Adrenal gland (tissue), 9 donors: ENCODE measurements at regions not wholly inside any gene's neighbourhood (a gene's known extent, or its start where the extent isn't known, plus 50 kb on each side); places are given as distances from the start of the nearest gene placed in this dataset.

ENCODE experiments used
- DNase-seq, 7 donors: peaks; one replicate each; pipeline ENCODE4 v3.0.0-alpha.2; 2019 to 2020
- H3K27ac ChIP-seq, 5 donors: fragments of 200-600 bp; sonication (generic) in 4 of 5; 1 replicate in 3 of 5; 2 replicates in 2 of 5; pipeline versions ENCODE4 v1.5.1 to v1.8.0; 2016 to 2020; ENCODE audit warnings: mild to moderate bottlenecking in 1 of 5
- H3K27me3 ChIP-seq: fragments of 200-600 bp; 2 replicates; pipeline ENCODE4 v1.8.0; 2021
- H3K36me3 ChIP-seq, 2 donors: fragments of 200-600 bp; replicated peaks in 1 of 2; 1 replicate in 1 of 2; 2 replicates in 1 of 2; pipeline versions ENCODE4 v1.5.1 to v1.8.0; 2018 to 2022
- H3K4me1 ChIP-seq, 2 donors: fragments of 200-600 bp; replicated peaks in 1 of 2; 1 replicate in 1 of 2; 2 replicates in 1 of 2; pipeline versions ENCODE4 v1.5.1 to v1.8.0; 2018 to 2021
- H3K4me3 ChIP-seq, 4 donors: fragments of 200-600 bp; sonication (generic) in 3 of 4; one replicate each; pipeline ENCODE4 v1.5.1; 2016 to 2018
- H3K9me3 ChIP-seq, 3 donors: fragments of 200-600 bp; sonication (generic) in 1 of 3; replicated peaks in 1 of 3; 1 replicate in 2 of 3; 2 replicates in 1 of 3; pipeline versions ENCODE4 v1.5.1 to v1.8.0; 2016 to 2021
- POLR2A ChIP-seq, 2 donors: fragments of 450-650 bp; IDR thresholded peaks; one replicate each; pipeline ENCODE4 v1.6.1; 2017; ENCODE audit warnings: antibody characterized with exemption in 2 of 2, mild to moderate bottlenecking in 2 of 2, moderate library complexity in 1 of 2
- WGBS, 4 donors: extraction: QIAGEN DNeasy Blood & Tissue Kit in 2 of 4; methylation state at CpG; one replicate each; pipeline versions ENCODE4 v1.1.5 to v1.1.7; 2013 to 2017; 5-methylcytosine and 5-hydroxymethylcytosine counted together
- intact Hi-C, 2 donors: fragments of 100-400 bp; cut with DNase I; formaldehyde crosslinking; loops; one replicate each; pipeline versions ENCODE4 v1.14.1 to v1.15.0; 2022 to 2023
- TF ChIP-seq, protein P1 (sequence below), 6 experiments: fragments of 450-650 bp in 4 of 6; fragments of 200-600 bp in 2 of 6; sonication (generic) in 1 of 6; IDR thresholded peaks; 1 replicate in 5 of 6; 2 replicates in 1 of 6; pipeline versions ENCODE4 v1.5.1 to v1.8.0; 2016 to 2021; ENCODE audit warnings: antibody characterized with exemption in 6 of 6, mild to moderate bottlenecking in 2 of 6, moderate library complexity in 1 of 6
- donor health status: healthy with polysubstance abuse.
- donor health status: Bipolar disorder and iron deficiency.
- donor health status: DM: yes; HTN: yes; CAD: no.
- donor health status: DM: no; HTN: no; CAD: no.
- donor health status: DM: no; HTN: no; CAD: no.

DNA sequence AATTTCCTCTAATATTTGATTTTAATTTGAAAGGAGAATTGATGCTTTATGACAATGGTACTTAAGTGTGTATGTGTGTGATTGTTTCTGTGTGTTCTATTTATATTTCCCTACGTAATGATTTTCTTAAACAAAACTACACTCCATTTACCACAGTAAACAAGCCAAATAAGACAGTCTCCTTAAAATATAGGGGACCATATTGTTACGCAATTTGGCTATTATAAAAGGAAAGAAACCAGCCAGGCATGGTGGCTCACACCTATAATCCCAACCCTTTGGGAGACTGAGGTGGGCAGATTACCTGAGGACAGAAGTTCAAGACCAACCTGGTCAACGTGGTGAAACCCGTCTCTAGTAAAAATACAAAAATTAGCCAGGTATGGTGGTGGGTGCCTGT is 1134.1 kb downstream of the CDH8 start:
- H3K4me1 ChIP-seq: no peaks in the 10 kb centered on the region
- 81 to 93% (median 83%) methylated on average over 4 of the region's 4 CpGs for WGBS, 4 donors
- DNase-seq: no peak
- H3K4me3 ChIP-seq: no peak overlapping the region
- no peaks in the 10 kb centered on the region for H3K9me3 ChIP-seq
- no peaks in the 10 kb centered on the region for H3K36me3 ChIP-seq
- no peaks in the 10 kb centered on the region for H3K27me3 ChIP-seq
- no peak overlapping the region for H3K27ac ChIP-seq
- no peak for TF ChIP-seq POLR2A (IDR thresholded peaks at IDR 0.05)
- TF ChIP-seq, protein P1, sequence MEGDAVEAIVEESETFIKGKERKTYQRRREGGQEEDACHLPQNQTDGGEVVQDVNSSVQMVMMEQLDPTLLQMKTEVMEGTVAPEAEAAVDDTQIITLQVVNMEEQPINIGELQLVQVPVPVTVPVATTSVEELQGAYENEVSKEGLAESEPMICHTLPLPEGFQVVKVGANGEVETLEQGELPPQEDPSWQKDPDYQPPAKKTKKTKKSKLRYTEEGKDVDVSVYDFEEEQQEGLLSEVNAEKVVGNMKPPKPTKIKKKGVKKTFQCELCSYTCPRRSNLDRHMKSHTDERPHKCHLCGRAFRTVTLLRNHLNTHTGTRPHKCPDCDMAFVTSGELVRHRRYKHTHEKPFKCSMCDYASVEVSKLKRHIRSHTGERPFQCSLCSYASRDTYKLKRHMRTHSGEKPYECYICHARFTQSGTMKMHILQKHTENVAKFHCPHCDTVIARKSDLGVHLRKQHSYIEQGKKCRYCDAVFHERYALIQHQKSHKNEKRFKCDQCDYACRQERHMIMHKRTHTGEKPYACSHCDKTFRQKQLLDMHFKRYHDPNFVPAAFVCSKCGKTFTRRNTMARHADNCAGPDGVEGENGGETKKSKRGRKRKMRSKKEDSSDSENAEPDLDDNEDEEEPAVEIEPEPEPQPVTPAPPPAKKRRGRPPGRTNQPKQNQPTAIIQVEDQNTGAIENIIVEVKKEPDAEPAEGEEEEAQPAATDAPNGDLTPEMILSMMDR (IDR thresholded peaks at IDR 0.05): no peak
- intact Hi-C loops: no loop called here

DNA sequence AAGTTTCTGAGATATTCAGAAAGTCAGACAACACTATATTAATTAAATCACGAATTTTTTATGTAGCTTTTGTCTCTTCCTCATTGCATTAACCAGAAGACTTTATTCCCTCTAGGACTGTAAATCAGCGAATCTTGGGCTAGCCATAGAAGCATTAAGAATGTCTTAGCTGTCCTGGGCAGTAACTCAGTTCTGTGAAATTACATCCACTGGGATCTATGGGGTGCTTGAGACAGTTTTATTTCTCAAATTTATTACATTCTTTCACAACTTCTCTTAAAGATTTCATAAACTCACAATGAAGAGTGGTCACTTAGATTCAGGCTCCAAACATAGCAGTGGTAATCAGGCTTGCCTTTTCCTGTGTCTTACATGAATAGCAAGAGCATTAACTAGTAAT is 1153.4 kb downstream of the CDH8 start:
- TF ChIP-seq, protein P1 (IDR thresholded peaks at IDR 0.05): no peak
- no peak for TF ChIP-seq POLR2A (IDR thresholded peaks at IDR 0.05)
- no peaks in the 10 kb centered on the region for H3K27me3 ChIP-seq
- H3K4me3 ChIP-seq: no peak overlapping the region
- 51 to 65% (median 56%) methylated on average over 2 of the region's 2 CpGs for WGBS, 4 donors
- no peak overlapping the region for H3K27ac ChIP-seq
- H3K4me1 ChIP-seq: no peaks in the 10 kb centered on the region
- intact Hi-C loops: no loop called here
- no peaks in the 10 kb centered on the region for H3K36me3 ChIP-seq
- no peaks in the 10 kb centered on the region for H3K9me3 ChIP-seq
- DNase-seq: no peak

DNA sequence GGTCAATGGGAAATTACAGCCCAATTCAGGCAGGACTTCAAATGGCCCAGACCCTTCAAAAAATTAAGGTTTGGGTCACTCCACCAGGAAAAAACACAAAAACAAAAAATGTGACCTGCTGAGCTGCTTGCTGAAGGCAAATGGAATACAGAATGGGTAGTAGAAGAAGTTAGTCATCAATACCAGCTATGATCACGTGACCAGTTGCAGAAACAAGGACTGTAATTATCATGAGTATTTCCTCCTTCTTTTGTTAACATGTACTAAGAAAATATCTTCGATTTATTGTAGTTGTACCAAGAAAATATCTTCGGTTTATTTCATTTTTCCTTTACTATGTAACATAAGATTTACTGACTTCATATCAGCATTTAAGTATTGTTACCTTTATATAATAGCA is 1183.6 kb downstream of the CDH8 start:
- no peaks in the 10 kb centered on the region for H3K27me3 ChIP-seq
- H3K4me1 ChIP-seq: no peaks in the 10 kb centered on the region
- no peak overlapping the region for H3K4me3 ChIP-seq
- H3K27ac ChIP-seq: no peak overlapping the region
- H3K9me3 ChIP-seq: no peaks in the 10 kb centered on the region
- H3K36me3 ChIP-seq: no peaks in the 10 kb centered on the region
- TF ChIP-seq, protein P1 (IDR thresholded peaks at IDR 0.05): no peak
- no peak for TF ChIP-seq POLR2A (IDR thresholded peaks at IDR 0.05)
- intact Hi-C loops: no loop called here
- 69 to 79% (median 74%) methylated on average over 3 of the region's 3 CpGs for WGBS, 4 donors
- no peak for DNase-seq

DNA sequence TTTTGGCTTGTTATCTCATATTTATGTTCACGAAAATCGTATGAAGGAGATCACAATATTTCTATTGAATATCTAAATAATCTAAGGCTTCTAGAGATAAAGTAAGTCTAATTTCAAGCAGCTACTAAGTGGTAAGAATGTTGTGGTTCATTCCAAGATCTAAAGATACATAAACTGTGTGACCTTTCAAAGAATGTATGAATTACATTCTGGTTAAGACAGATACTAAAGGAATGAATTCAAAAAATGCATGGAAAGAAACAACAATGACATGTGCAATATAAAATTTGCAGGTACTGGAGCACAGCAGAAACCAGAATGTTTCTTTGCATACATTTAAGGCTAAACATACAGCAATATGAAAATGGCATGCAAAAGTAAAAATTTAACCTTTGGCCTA is 1214.6 kb downstream of the CDH8 start:
- intact Hi-C loops: no loop called here
- Histone ChIP-seq H3K4me3 (no peak overlapping the region), H3K27ac (no peak overlapping the region), H3K4me1 (no peaks in the 10 kb centered on the region), H3K36me3 (no peaks in the 10 kb centered on the region), H3K27me3 (no peaks in the 10 kb centered on the region), H3K9me3 (no peaks in the 10 kb centered on the region)
- TF ChIP-seq POLR2A (IDR thresholded peaks at IDR 0.05): no peak
- DNase-seq: no peak
- 74 to 78% (median 76%) methylated on average over 2 of the region's 2 CpGs for WGBS, 4 donors

DNA sequence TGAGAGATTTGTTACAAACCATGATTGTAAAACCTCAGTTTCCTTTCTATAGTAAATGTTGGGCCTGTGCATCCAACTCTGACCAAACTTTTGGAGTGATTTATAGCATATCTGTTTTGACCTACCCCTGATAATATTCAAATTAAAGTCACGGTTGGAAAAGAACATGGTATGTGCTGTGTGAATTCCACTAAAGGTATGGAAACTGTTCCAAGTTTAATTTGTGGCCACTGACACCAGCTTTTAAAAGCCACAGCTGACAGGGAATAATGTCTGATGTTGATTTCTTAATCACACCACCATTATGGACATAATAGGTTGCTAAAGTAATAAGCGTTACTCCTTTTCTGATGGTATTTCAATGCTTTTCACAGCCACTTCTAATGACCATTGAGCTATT is 1215.9 kb downstream of the CDH8 start:
- Histone ChIP-seq H3K4me3 (no peak overlapping the region), H3K27me3 (no peaks in the 10 kb centered on the region), H3K27ac (no peak overlapping the region), H3K36me3 (no peaks in the 10 kb centered on the region), H3K4me1 (no peaks in the 10 kb centered on the region), H3K9me3 (no peaks in the 10 kb centered on the region)
- no peak for DNase-seq
- intact Hi-C loops: no loop called here
- TF ChIP-seq, protein P1 (IDR thresholded peaks at IDR 0.05): no peak
- TF ChIP-seq POLR2A (IDR thresholded peaks at IDR 0.05): no peak
- WGBS, 4 donors: 74 to 81% (median 76%) methylated on average over 2 of the region's 2 CpGs
